H1 (cell line): ENCODE measurements at regions not wholly inside any gene's neighbourhood (a gene's known extent, or its start where the extent isn't known, plus 50 kb on each side); places are given as distances from the start of the nearest gene placed in this dataset.

Source experiments
- CTCF ChIA-PET: fragments of 300-600 bp; sonication (Branson Sonifier 250); formaldehyde crosslinking; loops from one replicate; lab custom pipeline; 2021; ENCODE audit not compliant: partially characterized antibody; lab: Charles Lee
- POLR2A ChIA-PET: fragments of 300-600 bp; sonication (Branson Sonifier 250); formaldehyde crosslinking; loops from one replicate; lab custom pipeline; 2021; ENCODE audit warnings: inconsistent platforms; ENCODE audit not compliant: partially characterized antibody; lab: Charles Lee
- DNase-seq, 2 experiments: peaks; one replicate each; pipeline versions ENCODE4 v3.0.0 to v3.0.0-alpha.2; 2010 to 2022; ENCODE audit warnings: low spot score in 2 of 2, low read depth in 1 of 2, mixed read lengths in 1 of 2
- FAIRE-seq: peaks from 2 replicates; lab custom pipeline; 2011; peaks lifted over from hg19 to GRCh38; lab: Jason Lieb, UNC
- H2AFZ ChIP-seq: 2 replicates; pipeline ENCODE4 v1.8.1; 2012; ENCODE audit warnings: low read length, inconsistent platforms
- H2AK5ac ChIP-seq: 2 replicates; pipeline ENCODE4 v1.6.1; 2013; ENCODE audit warnings: low read depth, low read length
- H2BK120ac ChIP-seq: replicated peaks from 2 replicates; pipeline ENCODE3; 2013; ENCODE audit warnings: low read depth, low read length, inconsistent platforms
- H2BK12ac ChIP-seq: 2 replicates; pipeline ENCODE4 v1.6.1; 2013; ENCODE audit warnings: low read depth, low read length
- H2BK15ac ChIP-seq: 2 replicates; pipeline ENCODE4 v1.6.1; 2013; ENCODE audit warnings: low read length
- H2BK20ac ChIP-seq: 2 replicates; pipeline ENCODE4 v1.6.1; 2013; ENCODE audit warnings: low read length
- H2BK5ac ChIP-seq: 2 replicates; pipeline ENCODE4 v1.6.1; 2013; ENCODE audit warnings: low read depth, low read length
- H3K14ac ChIP-seq: 2 replicates; pipeline ENCODE4 v1.6.1; 2013; ENCODE audit warnings: inconsistent platforms; ENCODE audit not compliant: insufficient read length
- H3K18ac ChIP-seq: 2 replicates; pipeline ENCODE4 v1.6.1; 2013; ENCODE audit warnings: low read length; ENCODE audit errors: extremely low read depth
- H3K23ac ChIP-seq: 2 replicates; pipeline ENCODE4 v1.6.1; 2013; ENCODE audit warnings: inconsistent platforms; ENCODE audit not compliant: insufficient read length
- H3K23me2 ChIP-seq: 2 replicates; pipeline ENCODE4 v1.6.1; 2013; ENCODE audit warnings: low read depth, low read length
- H3K27ac ChIP-seq: 2 replicates; pipeline ENCODE4 v1.6.1; 2011; ENCODE audit warnings: low read depth, low read length, inconsistent platforms
- H3K27me3 ChIP-seq, 4 experiments: replicated peaks in 1 of 4; 1 replicate in 1 of 4; 2 replicates in 3 of 4; pipeline versions ENCODE4 v1.6.1 to v1.8.1; 2011 to 2013; ENCODE audit warnings: low read length in 3 of 4, mild to moderate bottlenecking in 3 of 4, inconsistent platforms in 2 of 4, mixed read lengths in 2 of 4, moderate library complexity in 1 of 4; ENCODE audit not compliant: control insufficient read depth in 3 of 4, insufficient read depth in 3 of 4; ENCODE audit errors: extremely low read depth in 1 of 4
- H3K36me3 ChIP-seq, 4 experiments: 2 replicates each; pipeline versions ENCODE4 v1.6.1 to v1.8.1; 2011 to 2013; ENCODE audit warnings: mild to moderate bottlenecking in 4 of 4, low read length in 3 of 4, moderate library complexity in 2 of 4, control low read depth in 1 of 4, inconsistent platforms in 1 of 4; ENCODE audit not compliant: insufficient read depth in 4 of 4, control insufficient read depth in 2 of 4
- H3K4ac ChIP-seq: replicated peaks from 2 replicates; pipeline ENCODE3; 2013; ENCODE audit warnings: low read length, low read depth, mixed read lengths, inconsistent platforms; ENCODE audit not compliant: insufficient read length
- H3K4me1 ChIP-seq, 4 experiments: replicated peaks in 1 of 4; 1 replicate in 1 of 4; 2 replicates in 3 of 4; pipeline versions ENCODE4 v1.6.1 to v1.8.1; 2011 to 2013; ENCODE audit warnings: low read length in 3 of 4, inconsistent platforms in 2 of 4, mixed read lengths in 1 of 4; ENCODE audit not compliant: insufficient read depth in 4 of 4, control insufficient read depth in 3 of 4
- H3K4me2 ChIP-seq, 2 experiments: 2 replicates each; pipeline versions ENCODE4 v1.6.1 to v1.8.1; 2011 to 2013; ENCODE audit warnings: low read depth in 2 of 2, low read length in 2 of 2, control low read depth in 1 of 2, inconsistent platforms in 1 of 2, mild to moderate bottlenecking in 1 of 2; ENCODE audit not compliant: insufficient read depth in 1 of 2
- H3K4me3 ChIP-seq, 4 experiments: fragments of 200-600, 300-600 bp in 1 of 4; sonication (generic), shearing (Covaris generic), sonication (Bioruptor Twin) in 1 of 4; 2 replicates each; pipeline versions ENCODE4 v1.5.1 to v1.8.1; 2011 to 2016; ENCODE audit warnings: low read length in 4 of 4, low read depth in 3 of 4, control low read depth in 2 of 4, inconsistent platforms in 2 of 4, mild to moderate bottlenecking in 2 of 4, mixed read lengths in 1 of 4, moderate library complexity in 1 of 4; ENCODE audit not compliant: insufficient read depth in 2 of 4; ENCODE audit errors: extremely low read depth in 1 of 4
- H3K56ac ChIP-seq: replicated peaks from 2 replicates; pipeline ENCODE3; 2013; ENCODE audit warnings: low read depth, mild to moderate bottlenecking, mixed read lengths, low read length, inconsistent platforms; ENCODE audit not compliant: insufficient read length
- H3K79me1 ChIP-seq: 2 replicates; pipeline ENCODE4 v1.6.1; 2013; ENCODE audit warnings: low read depth, low read length, control low read depth
- H3K79me2 ChIP-seq, 2 experiments: 2 replicates each; pipeline versions ENCODE4 v1.6.1 to v1.8.1; 2012 to 2013; ENCODE audit warnings: low read length in 2 of 2, mild to moderate bottlenecking in 2 of 2, inconsistent platforms in 1 of 2; ENCODE audit not compliant: insufficient read depth in 2 of 2, control insufficient read depth in 1 of 2
- H3K9ac ChIP-seq, 4 experiments: replicated peaks in 1 of 4; 1 replicate in 1 of 4; 2 replicates in 3 of 4; pipeline versions ENCODE4 v1.6.1 to v1.8.1; 2011 to 2013; ENCODE audit warnings: low read depth in 3 of 4, low read length in 3 of 4, control low read depth in 2 of 4, mild to moderate bottlenecking in 2 of 4, moderate library complexity in 2 of 4, inconsistent platforms in 1 of 4; ENCODE audit errors: extremely low read depth in 1 of 4
- H3K9me3 ChIP-seq, 2 experiments: 2 replicates each; pipeline versions ENCODE4 v1.6.1 to v1.8.1; 2012 to 2013; ENCODE audit warnings: mild to moderate bottlenecking in 2 of 2, moderate library complexity in 2 of 2, control low read depth in 1 of 2, inconsistent platforms in 1 of 2, low read depth in 1 of 2, low read length in 1 of 2, mixed read lengths in 1 of 2; ENCODE audit not compliant: insufficient read depth in 2 of 2
- H4K20me1 ChIP-seq, 2 experiments: replicated peaks in 1 of 2; 2 replicates each; pipeline versions ENCODE3 to v1.8.1; 2011 to 2013; ENCODE audit warnings: inconsistent platforms in 2 of 2, low read length in 2 of 2, mild to moderate bottlenecking in 1 of 2; ENCODE audit not compliant: insufficient read depth in 2 of 2, control insufficient read depth in 1 of 2
- H4K5ac ChIP-seq: 2 replicates; pipeline ENCODE4 v1.6.1; 2013; ENCODE audit warnings: low read length, low read depth, mixed read lengths, inconsistent platforms; ENCODE audit not compliant: insufficient read length
- H4K8ac ChIP-seq: 2 replicates; pipeline ENCODE4 v1.8.0; 2013; ENCODE audit warnings: mild to moderate bottlenecking, moderate library complexity, low read length, inconsistent platforms; ENCODE audit not compliant: insufficient read depth; ENCODE audit errors: extremely low read depth
- H4K91ac ChIP-seq: replicated peaks from 2 replicates; pipeline ENCODE3; 2013; ENCODE audit warnings: low read length, mixed read lengths, inconsistent platforms; ENCODE audit not compliant: insufficient read length
- RAD21 ChIP-seq, 2 experiments: IDR thresholded peaks in 1 of 2; conservative IDR thresholded peaks in 1 of 2; 2 replicates each; pipeline ENCODE4 v1.6.1; 2011; ENCODE audit warnings: low read depth in 2 of 2, low read length in 2 of 2, improper control_type of control experiment in 1 of 2, inconsistent platforms in 1 of 2, mild to moderate bottlenecking in 1 of 2, moderate library complexity in 1 of 2
- SAP30 ChIP-seq: fragments of 300-600 bp; sonication (generic); IDR thresholded peaks from 2 replicates; pipeline ENCODE4 v1.7.1; 2012; ENCODE audit warnings: low read length, moderate library complexity, mild to moderate bottlenecking, inconsistent platforms; ENCODE audit not compliant: insufficient read depth, insufficient replicate concordance
- TEAD4 ChIP-seq: IDR thresholded peaks from 2 replicates; pipeline ENCODE4 v1.6.1; 2012; ENCODE audit warnings: low read depth, low read length, inconsistent platforms, mixed read lengths
- WGBS, 2 experiments: shearing (Covaris generic) in 1 of 2; methylation state at CpG; one replicate each; pipeline versions ENCODE4 v1.1.6 to v1.1.7; 2013 to 2015; ENCODE audit warnings: low lambda C conversion rate in 2 of 2, mixed read lengths in 2 of 2, inconsistent platforms in 1 of 2, low coverage in 1 of 2, missing lambda C conversion rate in 1 of 2; ENCODE audit not compliant: insufficient replicate concordance in 2 of 2, insufficient coverage in 1 of 2, insufficient read length in 1 of 2; ENCODE audit errors: extremely low coverage in 1 of 2, missing lambda C conversion rate in 1 of 2; 5-methylcytosine and 5-hydroxymethylcytosine counted together
- TF ChIP-seq, protein P1 (sequence below), 3 experiments: IDR thresholded peaks; 1 replicate in 2 of 3; 2 replicates in 1 of 3; pipeline versions ENCODE4 v1.5.1 to v1.6.1; 2011; ENCODE audit warnings: low read length in 3 of 3, mild to moderate bottlenecking in 3 of 3, inconsistent platforms in 2 of 3, low read depth in 1 of 3, moderate library complexity in 1 of 3; ENCODE audit not compliant: insufficient read depth in 1 of 3; ENCODE audit errors: control extremely low read depth in 1 of 3

DNA sequence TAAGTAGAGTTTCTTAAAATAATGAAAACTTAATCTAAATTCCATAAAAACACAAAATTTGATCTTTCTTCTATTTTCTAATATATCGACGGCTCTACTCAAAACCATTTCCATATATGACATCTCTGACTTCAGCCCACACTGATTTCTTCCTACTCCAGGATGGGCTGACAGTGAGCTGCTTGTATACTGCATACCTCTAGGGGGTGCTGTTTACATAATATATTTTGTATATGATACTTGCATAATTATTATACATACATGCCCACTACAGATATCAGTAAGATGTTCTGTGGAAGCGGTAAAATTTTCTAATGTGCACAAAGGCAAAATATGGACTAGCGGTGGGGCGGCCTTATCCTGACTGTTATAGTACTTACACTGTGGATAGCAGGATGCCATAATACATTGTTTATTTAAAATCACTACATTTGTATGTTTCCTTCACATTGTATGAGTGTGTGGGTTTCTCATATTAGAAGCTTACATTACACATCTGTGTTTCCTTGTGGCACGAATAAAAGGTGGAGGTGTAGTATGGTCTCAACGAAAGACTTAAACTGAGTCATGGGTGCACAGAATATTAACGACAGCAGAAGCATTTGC is 66.1 kb upstream of the NXPH2 start:
- H2AFZ ChIP-seq, result no peak overlapping the region
- no peaks in the 10 kb centered on the region for H3K79me1 ChIP-seq
- no peak overlapping the region for H4K5ac ChIP-seq
- no peak overlapping the region for H3K23ac ChIP-seq
- H3K4ac ChIP-seq, result no peak overlapping the region
- H2AK5ac ChIP-seq, result no peak overlapping the region
- no peak overlapping the region for H3K4me2 ChIP-seq
- H3K9ac ChIP-seq, result no peak overlapping the region
- H2BK5ac ChIP-seq, result no peak overlapping the region
- H3K4me1 ChIP-seq, result no peaks in the 10 kb centered on the region
- H3K14ac ChIP-seq, result no peak overlapping the region
- H2BK15ac ChIP-seq, result no peak overlapping the region
- H3K23me2 ChIP-seq, result no peaks in the 10 kb centered on the region; the same call in 1 of the 2 replicates
- no peak overlapping the region for H4K8ac ChIP-seq
- TF ChIP-seq, protein P1, sequence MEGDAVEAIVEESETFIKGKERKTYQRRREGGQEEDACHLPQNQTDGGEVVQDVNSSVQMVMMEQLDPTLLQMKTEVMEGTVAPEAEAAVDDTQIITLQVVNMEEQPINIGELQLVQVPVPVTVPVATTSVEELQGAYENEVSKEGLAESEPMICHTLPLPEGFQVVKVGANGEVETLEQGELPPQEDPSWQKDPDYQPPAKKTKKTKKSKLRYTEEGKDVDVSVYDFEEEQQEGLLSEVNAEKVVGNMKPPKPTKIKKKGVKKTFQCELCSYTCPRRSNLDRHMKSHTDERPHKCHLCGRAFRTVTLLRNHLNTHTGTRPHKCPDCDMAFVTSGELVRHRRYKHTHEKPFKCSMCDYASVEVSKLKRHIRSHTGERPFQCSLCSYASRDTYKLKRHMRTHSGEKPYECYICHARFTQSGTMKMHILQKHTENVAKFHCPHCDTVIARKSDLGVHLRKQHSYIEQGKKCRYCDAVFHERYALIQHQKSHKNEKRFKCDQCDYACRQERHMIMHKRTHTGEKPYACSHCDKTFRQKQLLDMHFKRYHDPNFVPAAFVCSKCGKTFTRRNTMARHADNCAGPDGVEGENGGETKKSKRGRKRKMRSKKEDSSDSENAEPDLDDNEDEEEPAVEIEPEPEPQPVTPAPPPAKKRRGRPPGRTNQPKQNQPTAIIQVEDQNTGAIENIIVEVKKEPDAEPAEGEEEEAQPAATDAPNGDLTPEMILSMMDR (IDR thresholded peaks at IDR 0.05; ENCODE audit: control extremely low read depth in 1 of 3, insufficient read depth in 1 of 3, low read depth in 1 of 3, low read length in 3 of 3), result peak in 2 of 3 experiments; percentile 35 to 61; a peak in 2 of 4 replicates
- TF ChIP-seq RAD21 (IDR thresholded peaks at IDR 0.05 in 1 of 2, conservative IDR thresholded peaks at IDR 0.05 in 1 of 2; ENCODE audit: low read depth in 2 of 2, low read length in 2 of 2) (peak; percentile 50 to 61), SAP30 (no peak), TEAD4 (peak; percentile 46; the same call in 1 of the 2 replicates)
- H4K91ac ChIP-seq, result no peak overlapping the region
- H3K18ac ChIP-seq, result no peak overlapping the region
- H3K56ac ChIP-seq, result no peak overlapping the region
- no peak overlapping the region for H3K4me3 ChIP-seq
- H3K27me3 ChIP-seq, result no peaks in the 10 kb centered on the region
- no peak for DNase-seq
- no peaks in the 10 kb centered on the region for H3K36me3 ChIP-seq
- H2BK120ac ChIP-seq, result no peak overlapping the region
- no peaks in the 10 kb centered on the region for H4K20me1 ChIP-seq
- H3K9me3 ChIP-seq, result no peaks in the 10 kb centered on the region
- no peak overlapping the region for H2BK12ac ChIP-seq
- no peak overlapping the region for H3K27ac ChIP-seq
- no peak overlapping the region for H2BK20ac ChIP-seq
- WGBS, 2 experiments, result 82% methylated on average over 8 of the region's 8 CpGs; no CpG with 5 or more reads in 1 of the 2 experiments
- POLR2A ChIA-PET, result no interaction called here
- no peaks in the 10 kb centered on the region for H3K79me2 ChIP-seq
- CTCF ChIA-PET, result interaction anchor here (0.5 to 3.1 kb wide), 28 partner anchors 8 to 1688 kb away, joined by 3 to 25 read pairs (median 4); no protein-coding TSS in a partner anchor
- no peak for FAIRE-seq
